D721Med (cell line): ENCODE measurements at regions not wholly inside any gene's neighbourhood (a gene's known extent, or its start where the extent isn't known, plus 50 kb on each side); places are given as distances from the start of the nearest gene placed in this dataset.

Experiments used
- DNase-seq: peaks from one replicate; pipeline ENCODE4 v3.0.0; 2011; ENCODE audit warnings: low spot score; ENCODE audit not compliant: insufficient read length
- FAIRE-seq: peaks from 2 replicates; lab custom pipeline; 2011; peaks lifted over from hg19 to GRCh38; lab: Jason Lieb, UNC
- TF ChIP-seq, protein P1 (sequence below): IDR thresholded peaks from 2 replicates; pipeline ENCODE4 v1.5.1; 2012; ENCODE audit warnings: mild to moderate bottlenecking, control low read depth; ENCODE audit not compliant: insufficient read depth; ENCODE audit errors: missing control alignments

DNA sequence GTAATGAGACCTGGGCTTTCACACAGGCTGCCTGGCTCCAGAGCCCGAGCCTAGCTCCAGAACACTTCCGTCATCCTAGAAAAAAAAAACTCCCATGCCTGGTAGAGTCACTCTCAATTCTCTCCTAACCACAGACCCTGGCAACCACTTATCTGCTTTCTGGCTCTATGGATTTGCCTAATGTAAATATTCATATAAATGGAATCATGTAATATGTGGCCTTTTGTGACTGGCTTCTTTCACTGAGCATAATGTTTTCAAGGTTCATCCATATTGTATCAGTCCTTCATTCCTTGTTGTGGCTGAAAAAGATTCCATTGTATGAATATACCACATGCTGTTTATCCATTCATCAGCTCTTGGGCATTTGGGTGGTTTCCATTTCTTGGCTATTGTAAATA lies 167.7 kb upstream of the MKLN1 start:
- TF ChIP-seq, protein P1, sequence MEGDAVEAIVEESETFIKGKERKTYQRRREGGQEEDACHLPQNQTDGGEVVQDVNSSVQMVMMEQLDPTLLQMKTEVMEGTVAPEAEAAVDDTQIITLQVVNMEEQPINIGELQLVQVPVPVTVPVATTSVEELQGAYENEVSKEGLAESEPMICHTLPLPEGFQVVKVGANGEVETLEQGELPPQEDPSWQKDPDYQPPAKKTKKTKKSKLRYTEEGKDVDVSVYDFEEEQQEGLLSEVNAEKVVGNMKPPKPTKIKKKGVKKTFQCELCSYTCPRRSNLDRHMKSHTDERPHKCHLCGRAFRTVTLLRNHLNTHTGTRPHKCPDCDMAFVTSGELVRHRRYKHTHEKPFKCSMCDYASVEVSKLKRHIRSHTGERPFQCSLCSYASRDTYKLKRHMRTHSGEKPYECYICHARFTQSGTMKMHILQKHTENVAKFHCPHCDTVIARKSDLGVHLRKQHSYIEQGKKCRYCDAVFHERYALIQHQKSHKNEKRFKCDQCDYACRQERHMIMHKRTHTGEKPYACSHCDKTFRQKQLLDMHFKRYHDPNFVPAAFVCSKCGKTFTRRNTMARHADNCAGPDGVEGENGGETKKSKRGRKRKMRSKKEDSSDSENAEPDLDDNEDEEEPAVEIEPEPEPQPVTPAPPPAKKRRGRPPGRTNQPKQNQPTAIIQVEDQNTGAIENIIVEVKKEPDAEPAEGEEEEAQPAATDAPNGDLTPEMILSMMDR = no peak
- FAIRE-seq = no peak
- DNase-seq = no peak

DNA sequence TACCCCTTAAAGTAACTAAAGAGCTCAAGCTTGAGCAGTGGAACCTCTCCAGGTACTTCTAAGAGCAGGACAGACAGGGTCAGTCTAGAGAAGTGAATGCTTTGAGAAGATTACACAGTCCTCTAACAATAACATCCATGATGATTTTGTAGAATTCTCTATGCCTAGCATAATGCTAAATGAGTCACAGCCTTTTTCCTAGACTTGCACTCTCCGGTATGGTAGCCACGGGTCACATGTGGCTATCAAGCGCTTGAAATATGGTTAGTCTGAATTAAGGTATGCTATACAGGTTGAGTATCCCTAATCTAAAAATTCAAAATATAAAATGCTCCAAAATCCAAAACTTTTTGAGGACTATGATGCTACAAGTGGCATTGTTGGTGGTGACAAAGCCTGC lies 166.6 kb upstream of the MKLN1 start:
- no peak for DNase-seq
- TF ChIP-seq, protein P1 = no peak

DNA sequence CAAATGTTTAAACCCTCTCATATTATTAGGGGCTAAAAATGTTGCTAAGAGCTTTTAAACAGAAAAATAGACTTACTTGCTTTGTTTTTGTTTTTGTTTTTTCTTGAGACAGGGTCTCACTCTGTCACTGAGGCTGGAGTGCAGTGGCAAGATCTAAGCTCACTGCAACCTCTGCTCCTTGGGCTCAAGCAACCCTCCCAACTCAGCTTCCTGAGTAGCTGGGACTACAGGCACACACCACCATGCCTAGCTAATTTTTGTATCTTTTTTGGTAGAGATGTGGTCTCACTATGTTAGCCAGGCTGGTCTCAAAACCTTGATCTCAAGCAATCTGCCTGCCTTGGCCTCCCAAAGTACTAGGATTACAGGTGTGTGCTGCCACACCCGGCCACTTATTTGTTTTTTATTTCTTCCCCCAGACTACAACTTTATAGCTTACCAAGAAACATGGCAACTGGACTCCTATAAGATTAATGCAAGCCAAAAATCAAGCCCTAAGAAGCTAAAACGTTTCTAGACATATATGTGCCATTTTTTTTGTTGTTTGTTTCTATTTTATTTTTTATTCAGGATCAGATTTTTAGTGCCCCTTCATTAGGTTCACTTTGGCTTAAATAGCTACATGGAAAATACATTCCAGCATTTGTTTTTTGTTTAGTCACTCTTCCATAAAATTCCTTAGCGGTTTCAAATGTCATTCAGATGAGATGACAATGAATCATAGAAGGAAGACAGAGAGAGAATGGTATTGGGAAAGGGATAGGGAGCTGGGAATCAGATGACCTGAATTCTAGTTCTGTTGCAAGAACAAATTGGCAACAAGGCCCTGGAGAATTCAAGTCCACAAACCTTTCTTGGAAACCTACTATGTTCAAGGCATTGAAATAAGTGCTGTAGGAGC lies 163.4 kb upstream of the MKLN1 start:
- no peak for FAIRE-seq
- DNase-seq = no peak
- TF ChIP-seq, protein P1 = no peak

More for the DNA sequence above, 166.6 kb upstream of the MKLN1 start:
- FAIRE-seq = no peak

DNA sequence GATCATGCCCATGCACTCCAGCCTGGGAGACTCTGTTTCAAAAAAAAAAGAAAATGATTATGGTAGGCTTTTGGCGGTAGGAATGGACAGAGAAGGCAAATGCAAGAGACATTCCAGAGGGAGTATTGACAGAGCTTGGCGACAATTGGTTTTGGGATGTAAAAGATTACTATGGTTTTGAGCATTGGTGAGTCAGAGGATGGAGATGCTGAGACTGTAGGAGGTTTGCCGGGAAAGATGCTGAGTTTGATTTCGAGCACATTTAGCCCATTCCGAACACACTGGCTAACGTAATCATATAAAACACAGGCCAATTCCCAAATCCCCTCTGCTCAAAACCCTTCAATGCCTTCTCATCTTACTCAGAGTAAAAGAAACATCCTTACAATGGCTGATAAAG lies 161.6 kb upstream of the MKLN1 start:
- TF ChIP-seq, protein P1 = no peak
- FAIRE-seq (no peak), DNase-seq (no peak)

DNA sequence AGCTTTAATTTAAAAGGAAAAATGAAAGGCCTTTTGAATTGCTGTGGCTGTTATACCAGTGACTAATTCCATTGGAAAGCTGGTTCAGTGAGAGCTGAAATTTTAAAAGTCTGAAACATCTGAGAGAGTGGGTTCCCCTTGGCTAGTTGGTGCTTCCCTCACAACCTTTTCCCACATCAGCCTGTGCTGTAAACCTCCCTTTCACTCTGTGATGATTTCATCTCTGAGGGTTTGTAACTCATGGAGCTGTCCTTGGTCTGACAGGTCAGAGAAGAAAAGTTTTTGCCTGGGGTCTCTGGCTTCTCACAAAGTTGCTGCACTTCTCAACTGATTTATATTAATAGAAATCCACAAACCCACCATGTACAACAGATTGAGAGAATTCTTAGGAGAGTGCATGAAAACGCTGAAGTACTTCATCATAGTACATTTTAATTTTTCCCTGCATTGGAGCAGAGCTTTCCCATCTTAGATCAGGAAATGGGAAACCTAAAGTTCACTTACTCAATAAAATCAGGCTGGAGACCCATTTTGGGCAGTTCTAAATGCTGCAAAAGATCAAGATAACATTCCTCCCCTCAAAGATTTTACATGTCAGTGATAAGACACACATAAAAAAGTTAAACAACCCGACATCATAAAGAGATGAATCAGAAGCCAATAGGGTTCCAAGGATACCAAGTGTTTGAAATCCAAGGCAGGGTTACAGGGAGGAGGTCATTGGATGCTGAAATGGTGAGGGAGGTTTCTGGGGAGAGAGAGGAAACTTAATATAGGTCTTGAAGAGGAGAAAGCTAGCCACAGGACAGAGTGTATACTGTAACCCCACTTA lies 157.0 kb upstream of the MKLN1 start:
- FAIRE-seq (no peak), DNase-seq (no peak)
- TF ChIP-seq, protein P1 = no peak

DNA sequence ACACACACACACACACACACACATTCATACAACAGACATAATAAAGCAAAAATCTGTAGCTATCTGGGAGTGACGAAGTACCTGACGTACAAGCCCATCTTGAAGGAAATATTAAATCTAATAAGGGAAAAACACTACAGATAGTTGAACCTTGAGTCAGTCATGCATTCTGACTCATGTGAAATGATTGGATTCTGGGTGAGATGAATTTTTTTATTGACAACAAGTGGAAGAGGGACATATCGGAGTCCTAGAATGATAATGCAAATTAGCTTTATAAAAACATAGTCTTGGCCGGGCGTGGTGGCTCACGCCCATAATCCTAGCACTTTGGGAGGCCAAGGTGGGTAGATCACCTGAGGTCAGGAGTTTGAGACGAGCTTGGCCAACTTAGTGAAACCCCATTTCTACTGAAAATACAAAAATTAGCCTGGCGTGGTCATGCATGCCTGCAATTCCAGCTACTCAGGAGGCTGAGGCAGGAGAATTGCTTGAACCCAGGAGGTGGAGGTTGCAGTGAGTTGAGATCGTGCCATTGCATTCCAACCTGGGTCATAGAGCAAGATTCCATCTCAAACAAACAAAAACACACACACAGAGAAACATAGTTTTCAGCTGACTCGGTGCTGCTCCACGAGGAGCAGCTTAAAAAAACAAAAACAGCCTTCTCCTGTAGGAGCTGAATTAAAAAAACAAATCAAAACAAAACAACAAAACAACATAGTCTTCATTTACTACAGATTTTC lies 154.4 kb upstream of the MKLN1 start:
- TF ChIP-seq, protein P1 = no peak
- no peak for FAIRE-seq
- DNase-seq = no peak
